OCI-LY1 (cell line): ENCODE measurements at regions not wholly inside any gene's neighbourhood (a gene's known extent, or its start where the extent isn't known, plus 50 kb on each side); places are given as distances from the start of the nearest gene placed in this dataset.

Experiments
- H2AFZ ChIP-seq: fragments of 200-600 bp; sonication (generic), shearing (Covaris generic); 2 replicates; pipeline ENCODE4 v1.6.0; 2014; ENCODE audit warnings: antibody characterized with exemption, mild to moderate bottlenecking, low read length
- H3F3A ChIP-seq: fragments of 200-600 bp; sonication (generic), shearing (Covaris generic); 2 replicates; pipeline ENCODE4 v1.6.0; 2014; ENCODE audit warnings: mild to moderate bottlenecking, antibody characterized with exemption, low read length, moderate library complexity; ENCODE audit not compliant: insufficient read depth
- H3K27ac ChIP-seq: fragments of 200-600 bp; sonication (generic); 2 replicates; pipeline ENCODE4 v1.5.1; 2014; ENCODE audit warnings: low read length, mixed run types, mild to moderate bottlenecking, low read depth; ENCODE audit not compliant: poor library complexity, severe bottlenecking
- H3K27me3 ChIP-seq: fragments of 200-600 bp; sonication (generic); 2 replicates; pipeline ENCODE4 v1.6.0; 2014; ENCODE audit warnings: antibody characterized with exemption, mild to moderate bottlenecking, low read length, moderate library complexity; ENCODE audit not compliant: insufficient read depth
- H3K36me3 ChIP-seq: fragments of 200-600 bp; sonication (generic); 2 replicates; pipeline ENCODE4 v1.6.1; 2014; ENCODE audit warnings: mild to moderate bottlenecking, antibody characterized with exemption, low read length, moderate library complexity, mixed read lengths; ENCODE audit not compliant: insufficient read depth
- H3K4me1 ChIP-seq: fragments of 200-600 bp; sonication (generic); 2 replicates; pipeline ENCODE4 v1.5.1; 2014; ENCODE audit warnings: mild to moderate bottlenecking, low read length, moderate library complexity; ENCODE audit not compliant: insufficient read depth, severe bottlenecking
- H3K4me2 ChIP-seq: fragments of 200-600 bp; sonication (generic), shearing (Covaris generic); 2 replicates; pipeline ENCODE4 v1.6.1; 2014; ENCODE audit warnings: low read length
- H3K4me3 ChIP-seq: fragments of 200-600 bp; sonication (generic); 2 replicates; pipeline ENCODE4 v1.5.1; 2014; ENCODE audit warnings: low read length, low read depth, mild to moderate bottlenecking, mixed read lengths; ENCODE audit not compliant: poor library complexity, severe bottlenecking
- H3K79me2 ChIP-seq: fragments of 200-600 bp; shearing (Covaris generic); 2 replicates; pipeline ENCODE4 v1.6.1; 2016; ENCODE audit warnings: mixed run types, low read length, mixed read lengths; ENCODE audit not compliant: insufficient read depth
- H3K9ac ChIP-seq: fragments of 200-600 bp; sonication (generic), shearing (Covaris generic); 2 replicates; pipeline ENCODE4 v1.6.1; 2014; ENCODE audit warnings: mild to moderate bottlenecking, low read length, mixed read lengths
- H3K9me2 ChIP-seq: fragments of 200-600 bp; sonication (generic), shearing (Covaris generic); 2 replicates; pipeline ENCODE4 v1.6.1; 2014; ENCODE audit warnings: low read depth, mild to moderate bottlenecking, low read length, mixed read lengths
- H3K9me3 ChIP-seq: fragments of 200-600 bp; shearing (Covaris generic); 2 replicates; pipeline ENCODE4 v1.6.1; 2014; ENCODE audit warnings: low read length, mixed read lengths
- H4K20me1 ChIP-seq: fragments of 200-600 bp; sonication (generic), shearing (Covaris generic); 2 replicates; pipeline ENCODE4 v1.6.0; 2016; ENCODE audit warnings: mild to moderate bottlenecking, low read length; ENCODE audit not compliant: insufficient read depth
- CTCF ChIP-seq: fragments of 200-600 bp; sonication (generic), shearing (Covaris generic); IDR thresholded peaks from 2 replicates; pipeline ENCODE4 v1.5.1; 2017; ENCODE audit warnings: mild to moderate bottlenecking, antibody characterized with exemption, low read length, moderate library complexity, mixed read lengths
- EZH2 ChIP-seq: fragments of 200-600 bp; sonication (generic), shearing (Covaris generic); IDR thresholded peaks from 2 replicates; pipeline ENCODE4 v1.8.0; 2017; ENCODE audit warnings: borderline replicate concordance, mixed run types, mild to moderate bottlenecking, antibody characterized with exemption, low read length, moderate library complexity, mixed read lengths

- no peaks in the 10 kb centered on the region for H3K36me3 ChIP-seq
- H4K20me1 ChIP-seq: no peaks in the 10 kb centered on the region
- no peak overlapping the region for H3K4me2 ChIP-seq
- no peak overlapping the region for H3K4me3 ChIP-seq
- no peaks in the 10 kb centered on the region for H3K27me3 ChIP-seq
- H3K9me3 ChIP-seq: no peaks in the 10 kb centered on the region
- no peak for TF ChIP-seq CTCF
- no peak for TF ChIP-seq EZH2
- no peak overlapping the region for H2AFZ ChIP-seq
- H3K9me2 ChIP-seq: no peaks in the 10 kb centered on the region
- H3K9ac ChIP-seq: no peak overlapping the region
- H3K79me2 ChIP-seq: no peaks in the 10 kb centered on the region
- H3K4me1 ChIP-seq: no peaks in the 10 kb centered on the region
- no peak overlapping the region for H3K27ac ChIP-seq
- H3F3A ChIP-seq: no peaks in the 10 kb centered on the region
Measured at GRCh38 chr10:111516144-111516543, 439.3 kb downstream of the ADRA2A start.

- no peaks in the 10 kb centered on the region for H3F3A ChIP-seq
- no peaks in the 10 kb centered on the region for H3K9me3 ChIP-seq
- H3K4me3 ChIP-seq: no peak overlapping the region
- H2AFZ ChIP-seq: no peak overlapping the region
- H3K9ac ChIP-seq: no peak overlapping the region
- no peaks in the 10 kb centered on the region for H3K27me3 ChIP-seq
- no peaks in the 10 kb centered on the region for H3K4me1 ChIP-seq
- TF ChIP-seq EZH2: no peak
- TF ChIP-seq CTCF: no peak
- H3K79me2 ChIP-seq: no peaks in the 10 kb centered on the region
- H3K4me2 ChIP-seq: no peak overlapping the region
- no peaks in the 10 kb centered on the region for H3K9me2 ChIP-seq
- H3K27ac ChIP-seq: no peak overlapping the region
- no peaks in the 10 kb centered on the region for H3K36me3 ChIP-seq
- H4K20me1 ChIP-seq: no peaks in the 10 kb centered on the region
Measured at GRCh38 chr10:111522141-111522540, 445.3 kb downstream of the ADRA2A start.

GRCh38 chr10:111522551-111522950 lies 445.7 kb downstream of the ADRA2A start:
- Histone ChIP-seq H3K79me2 (no peaks in the 10 kb centered on the region), H3K4me3 (no peak overlapping the region), H2AFZ (no peak overlapping the region), H3K27me3 (no peaks in the 10 kb centered on the region), H3K36me3 (no peaks in the 10 kb centered on the region), H3K9me2 (no peaks in the 10 kb centered on the region), H3K27ac (no peak overlapping the region), H3F3A (no peaks in the 10 kb centered on the region), H3K9me3 (no peaks in the 10 kb centered on the region), H3K9ac (no peak overlapping the region), H3K4me1 (no peaks in the 10 kb centered on the region), H4K20me1 (no peaks in the 10 kb centered on the region), H3K4me2 (no peak overlapping the region)
- TF ChIP-seq EZH2 (no peak), CTCF (no peak)
